GM19463 (cell line): ENCODE measurements at regions not wholly inside any gene's neighbourhood (a gene's known extent, or its start where the extent isn't known, plus 50 kb on each side); places are given as distances from the start of the nearest gene placed in this dataset.

ENCODE experiments used
- ATAC-seq: cut with Tn5 transposase; IDR thresholded peaks from one replicate; pipeline ENCODE4 v1.9.1; 2021; ENCODE audit warnings: mild to moderate bottlenecking, moderate library complexity; ENCODE audit not compliant: unreplicated experiment

DNA sequence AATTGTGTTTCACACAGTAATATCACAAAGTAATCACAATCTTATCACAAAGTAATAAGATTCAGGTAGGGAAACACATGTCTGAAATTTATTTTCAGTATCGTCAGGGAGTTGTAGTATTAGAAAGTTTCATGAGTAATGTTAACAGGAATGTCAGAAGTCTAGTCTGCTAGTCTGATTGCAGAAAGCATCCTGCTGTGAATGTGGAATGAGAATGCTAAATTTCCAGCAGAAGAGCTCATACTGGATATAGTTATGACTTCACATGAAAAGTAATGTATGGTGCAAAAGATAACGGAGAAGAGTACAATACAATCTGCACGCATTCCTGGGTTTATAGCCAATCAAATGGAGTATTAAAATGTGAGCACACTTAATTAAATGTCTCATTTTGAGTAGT lies 494.7 kb upstream of the SETBP1 start:
- no peak for ATAC-seq

- ATAC-seq: no peak
These were observed 493.6 kb upstream of the SETBP1 start for GRCh38 chr18:44187090-44187489.

DNA sequence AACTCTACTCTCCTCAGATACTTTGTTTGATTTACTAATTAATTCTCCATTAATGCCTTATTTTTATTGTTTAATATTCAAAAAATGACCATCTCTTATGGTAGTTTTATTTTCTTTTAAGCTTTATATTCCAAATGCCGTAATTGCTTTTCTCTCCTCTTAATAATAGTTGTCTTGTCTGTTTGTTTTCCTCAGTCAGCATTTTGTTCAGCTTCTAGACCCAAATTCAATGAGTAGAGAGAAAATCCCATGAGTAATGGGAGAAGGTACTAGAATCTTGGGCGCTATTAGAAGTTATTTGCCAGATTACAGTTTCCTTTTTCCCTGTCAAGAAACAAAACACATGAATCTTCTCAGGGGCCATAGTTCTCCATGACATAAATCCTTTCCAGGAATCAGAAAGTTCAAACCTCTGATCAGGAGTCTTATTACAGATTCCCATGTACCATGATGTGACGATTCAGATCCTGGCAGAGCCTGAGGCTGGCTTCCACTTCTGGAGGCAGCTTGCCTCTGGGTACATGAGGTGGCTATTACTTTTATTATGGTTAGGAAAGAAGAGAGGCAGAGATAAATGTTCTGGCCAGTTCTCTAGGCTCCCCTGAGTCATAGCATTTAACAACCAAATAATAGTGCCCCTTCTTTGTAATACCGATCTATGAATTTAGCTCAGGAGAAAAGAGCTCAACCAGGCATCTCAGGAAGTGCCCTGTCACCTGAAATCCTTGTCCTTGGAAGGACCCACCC lies 485.1 kb upstream of the SETBP1 start:
- ATAC-seq: no peak

- ATAC-seq: no peak
These were observed 482.7 kb upstream of the SETBP1 start for GRCh38 chr18:44197832-44198611.

DNA sequence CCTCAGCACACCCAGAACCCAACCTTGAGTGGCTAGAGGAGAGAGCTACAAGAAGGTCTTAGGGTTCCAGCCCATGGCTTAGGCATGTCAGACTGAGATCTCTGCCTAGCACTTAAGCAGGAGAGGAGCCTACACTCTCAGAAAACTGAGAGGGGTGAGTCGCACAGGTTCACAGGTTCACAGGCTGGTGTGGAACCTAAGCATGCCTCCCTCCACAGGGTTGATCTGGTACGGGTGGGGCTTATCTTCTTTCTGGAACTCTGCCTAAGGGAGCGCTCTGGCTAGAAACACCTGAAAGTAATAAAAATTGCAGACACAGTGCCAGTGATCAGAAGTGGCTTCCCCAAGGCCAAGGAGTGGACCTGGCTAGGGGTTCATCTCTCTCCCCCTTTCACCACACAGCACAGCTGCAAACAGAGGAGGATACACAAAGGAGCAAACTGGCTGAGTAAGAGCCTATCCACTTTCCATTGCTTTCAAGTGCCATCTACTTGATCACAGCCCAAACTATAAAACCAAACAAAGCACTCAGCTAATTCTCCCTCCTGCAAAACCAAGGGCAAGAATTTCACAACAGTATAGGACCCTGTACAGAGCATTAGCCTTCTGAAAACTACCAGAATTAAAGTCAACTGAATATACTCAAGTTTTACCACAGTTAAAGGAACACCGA lies 481.9 kb upstream of the SETBP1 start:
- ATAC-seq: no peak

DNA sequence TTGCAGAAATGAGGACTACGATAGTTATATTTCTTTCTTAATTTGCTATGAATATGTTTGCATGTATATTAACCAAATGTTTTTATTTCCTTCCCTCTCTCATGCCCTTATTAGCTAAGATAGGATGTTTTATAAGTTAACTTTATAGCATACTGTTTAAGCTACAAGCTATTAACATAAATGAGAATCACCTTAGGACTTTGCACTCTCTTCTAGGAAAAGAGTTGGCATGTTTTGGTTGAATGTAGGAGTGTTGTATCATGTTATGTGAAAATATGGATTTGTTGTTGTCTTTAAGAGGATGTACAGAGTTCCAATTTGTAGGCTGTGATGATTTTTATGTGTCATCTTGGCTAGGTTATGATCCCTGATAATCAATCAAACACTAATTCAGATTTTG lies 467.4 kb upstream of the SETBP1 start:
- ATAC-seq: no peak

DNA sequence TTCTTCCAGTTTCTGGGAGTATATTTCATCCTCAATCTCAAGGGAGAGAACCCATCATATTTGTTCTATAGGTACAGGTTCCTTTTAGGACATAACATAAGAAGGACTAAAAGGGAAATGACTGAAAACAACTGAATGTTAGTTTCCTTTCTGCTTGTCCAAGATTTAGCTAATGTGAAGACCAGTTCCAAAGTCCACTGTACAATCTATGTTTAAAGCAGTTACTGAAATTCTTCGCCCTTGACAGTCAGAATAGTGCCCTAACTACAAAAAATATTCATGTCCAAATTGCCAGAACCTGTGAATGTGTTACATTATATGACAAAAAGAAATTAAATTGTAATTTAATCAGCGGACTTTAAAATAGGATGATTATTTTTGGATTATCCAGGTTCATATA lies 466.3 kb upstream of the SETBP1 start:
- ATAC-seq: no peak

GRCh38 chr18:44216169-44216568 lies 464.5 kb upstream of the SETBP1 start:
- no peak for ATAC-seq

DNA sequence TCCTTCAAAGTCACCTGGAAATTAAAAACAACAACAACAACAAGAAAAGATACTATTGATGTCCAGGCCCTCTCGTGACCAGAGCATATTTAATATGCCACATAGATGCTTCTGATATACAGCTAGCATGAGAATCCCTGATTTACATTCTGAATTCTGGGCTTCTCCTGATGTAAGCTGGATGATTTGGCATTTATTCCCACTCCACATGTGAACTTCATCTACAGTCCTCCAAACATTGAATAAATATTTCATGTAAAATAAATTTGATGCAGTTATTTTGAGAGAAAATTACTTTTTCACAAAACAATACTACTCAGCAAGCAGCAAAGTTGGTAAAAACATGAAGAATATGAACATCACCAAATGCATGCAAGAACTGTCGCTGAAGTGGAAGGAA lies 453.2 kb upstream of the SETBP1 start:
- no peak for ATAC-seq

- no peak for ATAC-seq
These were observed 451.0 kb upstream of the SETBP1 start for GRCh38 chr18:44229693-44230108.

GRCh38 chr18:44231936-44232335 lies 448.8 kb upstream of the SETBP1 start:
- ATAC-seq: no peak

DNA sequence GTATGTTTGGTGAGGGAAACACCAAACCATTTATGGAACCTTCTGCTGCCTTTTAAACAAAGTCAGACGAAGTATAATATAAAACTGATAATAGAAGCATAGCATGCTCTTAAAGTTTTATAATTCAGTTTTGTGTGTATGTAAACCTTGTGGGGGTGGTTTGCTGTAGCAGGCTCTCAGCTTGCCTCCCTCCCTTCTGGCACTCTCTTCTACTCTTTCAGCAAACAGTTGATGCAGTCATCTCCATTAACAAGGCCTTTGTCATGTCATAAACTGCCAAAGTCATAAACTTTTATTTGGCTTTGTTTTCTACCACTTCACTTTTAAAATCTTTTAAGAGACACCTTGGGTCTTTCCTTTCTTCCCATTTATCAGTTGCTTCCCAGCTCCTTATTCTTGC lies 448.2 kb upstream of the SETBP1 start:
- ATAC-seq: no peak

DNA sequence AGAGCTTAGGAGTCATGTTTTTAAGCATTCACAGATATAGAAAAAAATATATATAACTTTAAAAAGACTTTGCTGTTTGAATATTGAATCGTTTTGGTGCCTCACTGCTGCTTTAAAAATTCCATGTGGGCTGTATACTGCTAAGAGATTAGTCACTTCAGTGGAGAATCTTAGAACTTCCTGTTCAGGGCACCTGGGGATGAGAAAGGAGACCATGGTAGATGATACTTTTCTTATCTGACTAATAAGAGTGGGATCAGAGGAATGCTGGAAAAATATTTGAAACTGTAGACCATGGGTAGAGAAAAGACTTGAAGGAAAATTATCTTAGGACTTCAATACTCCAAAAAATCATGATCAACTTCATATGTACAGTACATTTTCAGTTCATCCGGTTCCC lies 442.2 kb upstream of the SETBP1 start:
- no peak for ATAC-seq

DNA sequence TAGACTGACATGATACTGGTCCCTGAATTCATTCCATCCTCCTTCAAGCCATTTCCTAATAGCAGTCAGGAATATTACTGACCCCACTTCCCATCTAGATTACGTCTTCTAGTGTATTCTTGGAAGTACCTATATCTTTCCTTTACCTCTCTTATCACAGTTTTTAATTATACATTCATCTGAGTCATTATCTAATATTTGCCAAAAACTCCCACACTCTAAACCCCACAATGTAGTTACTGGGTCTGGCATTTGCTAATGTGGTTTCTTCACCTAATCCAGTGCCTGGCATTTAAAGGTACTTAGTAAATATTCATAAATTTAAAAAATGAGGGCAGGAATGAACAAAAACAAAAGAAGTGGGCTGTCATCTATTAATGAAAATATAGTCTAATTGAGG lies 441.8 kb upstream of the SETBP1 start:
- ATAC-seq: no peak

- no peak for ATAC-seq
These were observed 439.7 kb upstream of the SETBP1 start for GRCh38 chr18:44241020-44241419.

GRCh38 chr18:44245019-44245418 lies 435.7 kb upstream of the SETBP1 start:
- no peak for ATAC-seq

DNA sequence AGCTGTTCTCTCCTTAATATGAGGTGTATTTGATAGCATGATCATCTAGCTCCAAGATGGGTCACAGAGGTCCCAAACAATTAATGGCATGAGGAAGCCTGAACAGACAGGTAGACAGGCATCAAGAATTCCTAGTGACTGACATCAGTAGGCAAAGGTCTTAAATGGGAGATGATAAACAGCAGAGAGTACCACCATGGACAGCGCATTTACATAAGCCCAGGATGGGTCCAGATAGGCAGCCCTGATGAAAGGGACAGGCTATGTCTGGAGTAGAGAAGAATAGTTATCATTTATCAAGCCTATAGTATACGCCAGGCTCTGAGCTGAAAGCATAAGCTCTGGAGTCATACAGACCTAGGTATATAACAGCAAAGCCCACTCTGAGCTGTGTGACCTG lies 434.7 kb upstream of the SETBP1 start:
- ATAC-seq: no peak

GRCh38 chr18:44258086-44258485 lies 422.6 kb upstream of the SETBP1 start:
- no peak for ATAC-seq

DNA sequence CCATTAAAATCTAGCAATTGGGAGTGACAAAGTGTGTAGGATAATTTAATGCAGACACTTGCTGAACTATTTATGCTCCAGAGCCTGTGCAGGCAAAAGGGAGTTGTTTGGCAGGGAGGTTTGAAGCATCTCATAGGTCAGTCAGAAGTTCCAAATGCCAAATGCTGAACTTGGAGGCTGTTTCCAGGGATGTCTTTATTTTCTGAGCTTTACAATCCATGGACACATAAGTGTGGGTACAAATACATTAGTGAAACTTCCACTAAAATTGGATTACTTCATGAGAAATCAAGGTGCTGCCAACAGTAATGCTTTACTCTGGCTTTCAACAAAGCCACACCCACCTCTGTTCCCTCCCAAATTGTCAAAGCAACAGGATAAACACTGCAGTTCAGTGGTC lies 422.1 kb upstream of the SETBP1 start:
- no peak for ATAC-seq

DNA sequence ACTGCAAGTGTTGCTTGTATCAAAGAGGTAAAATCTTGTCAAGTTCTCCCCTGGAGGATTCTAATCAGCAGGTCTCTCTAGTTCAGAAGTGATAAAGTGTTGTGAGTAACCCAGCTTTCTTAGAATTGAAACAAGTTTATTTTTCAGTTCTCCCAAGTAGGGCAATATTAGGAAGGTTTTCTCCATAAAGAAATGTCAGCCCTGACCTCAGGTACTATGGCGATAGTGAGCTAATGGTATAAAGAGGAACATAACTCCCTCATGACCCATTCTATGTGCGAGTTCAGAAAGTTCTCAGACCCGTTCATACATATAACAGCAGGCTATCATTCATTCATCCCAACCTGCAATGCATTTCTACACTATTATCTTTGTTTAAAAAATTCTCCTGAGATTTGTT lies 421.1 kb upstream of the SETBP1 start:
- ATAC-seq: no peak

DNA sequence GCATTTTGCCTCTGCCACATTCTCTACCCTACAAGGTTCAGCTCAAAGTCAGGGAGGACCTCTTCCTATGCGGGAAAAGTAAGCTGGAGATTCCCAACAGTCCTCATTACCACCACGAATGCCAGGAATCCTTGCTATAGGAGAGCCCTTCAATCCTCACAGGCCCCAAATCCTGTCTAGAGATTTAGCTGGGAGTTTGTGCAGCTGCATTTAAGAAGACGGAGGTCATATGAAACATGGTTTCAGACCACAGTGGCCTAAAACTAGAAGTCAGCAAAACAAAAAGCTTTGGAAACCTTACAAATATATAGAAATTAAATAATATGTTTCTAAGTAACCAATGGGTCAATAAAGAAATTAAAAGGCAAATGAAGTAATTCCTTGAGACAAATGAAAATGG lies 415.3 kb upstream of the SETBP1 start:
- no peak for ATAC-seq

DNA sequence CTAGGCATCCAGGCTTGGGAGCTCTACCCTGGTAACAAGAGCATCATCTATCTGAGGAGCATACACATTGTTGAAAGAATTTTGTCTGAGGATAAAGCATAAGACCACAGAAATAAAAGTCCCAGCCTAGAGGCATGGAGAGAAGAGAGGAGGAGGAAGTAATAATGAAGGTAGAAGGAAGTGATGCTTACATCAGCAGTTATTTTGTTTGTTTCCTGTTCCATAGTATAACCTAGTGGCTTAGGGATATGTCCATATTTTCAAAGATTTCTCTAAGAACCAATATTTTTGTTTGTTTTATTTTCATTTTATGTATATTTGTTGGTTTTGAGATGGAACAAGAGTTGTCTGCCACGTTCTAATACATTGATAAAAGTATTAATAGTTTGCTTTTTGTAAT lies 407.4 kb upstream of the SETBP1 start:
- ATAC-seq: no peak
